Karpas-422 (cell line): ENCODE measurements at regions not wholly inside any gene's neighbourhood (a gene's known extent, or its start where the extent isn't known, plus 50 kb on each side); places are given as distances from the start of the nearest gene placed in this dataset.
"Not testable (repeated sequence)": the region's sequence is repeated elsewhere in the genome, so short reads cannot be mapped to it uniquely, and the experiment has no call there.

ENCODE experiments used
- DNase-seq: peaks from one replicate; pipeline ENCODE4 v3.0.0-alpha.2; 2015
- H2AFZ ChIP-seq: fragments of 200-600 bp; sonication (generic); 2 replicates; pipeline ENCODE4 v1.6.1; 2014; ENCODE audit warnings: antibody characterized with exemption, low read length, mixed read lengths
- H3K27ac ChIP-seq: fragments of 200-600 bp; sonication (generic); 2 replicates; pipeline ENCODE4 v1.5.1; 2014; ENCODE audit warnings: mild to moderate bottlenecking, low read length, moderate library complexity
- H3K27me3 ChIP-seq: fragments of 200-600 bp; sonication (generic); 2 replicates; pipeline ENCODE4 v1.6.1; 2014; ENCODE audit warnings: low read length, mixed read lengths
- H3K36me3 ChIP-seq: fragments of 200-600 bp; sonication (generic); 2 replicates; pipeline ENCODE4 v1.6.1; 2014; ENCODE audit warnings: low read length, mixed read lengths; ENCODE audit not compliant: insufficient read depth
- H3K4me1 ChIP-seq: fragments of 200-600 bp; sonication (generic); 2 replicates; pipeline ENCODE4 v1.6.1; 2014; ENCODE audit warnings: mild to moderate bottlenecking, low read length, mixed read lengths
- H3K4me2 ChIP-seq: fragments of 200-600 bp; sonication (generic); 2 replicates; pipeline ENCODE4 v1.6.1; 2014; ENCODE audit warnings: low read length, low read depth, mild to moderate bottlenecking; ENCODE audit not compliant: poor library complexity, severe bottlenecking
- H3K4me3 ChIP-seq: fragments of 200-600 bp; sonication (generic); 2 replicates; pipeline ENCODE4 v1.5.1; 2014; ENCODE audit warnings: mild to moderate bottlenecking, antibody characterized with exemption, low read length, mixed read lengths
- H3K79me2 ChIP-seq: fragments of 200-600 bp; sonication (generic); 2 replicates; pipeline ENCODE4 v1.6.1; 2014; ENCODE audit warnings: mild to moderate bottlenecking, low read length, mixed read lengths
- H3K9ac ChIP-seq: fragments of 200-600 bp; sonication (generic); 2 replicates; pipeline ENCODE4 v1.6.0; 2014; ENCODE audit warnings: low read length
- H3K9me2 ChIP-seq: fragments of 200-600 bp; sonication (generic), shearing (Covaris generic); replicated peaks from 2 replicates; pipeline ENCODE4 v1.6.0; 2014; ENCODE audit warnings: mild to moderate bottlenecking, low read length, moderate library complexity; ENCODE audit not compliant: insufficient read depth
- H3K9me3 ChIP-seq: fragments of 300-700, 200-600 bp; sonication (generic); 2 replicates; pipeline ENCODE4 v1.6.1; 2014; ENCODE audit warnings: low read length, mixed read lengths
- H4K20me1 ChIP-seq: fragments of 200-600 bp; sonication (generic); 2 replicates; pipeline ENCODE4 v1.6.1; 2014; ENCODE audit warnings: mild to moderate bottlenecking, antibody characterized with exemption, low read length, low read depth; ENCODE audit not compliant: insufficient read depth

DNA sequence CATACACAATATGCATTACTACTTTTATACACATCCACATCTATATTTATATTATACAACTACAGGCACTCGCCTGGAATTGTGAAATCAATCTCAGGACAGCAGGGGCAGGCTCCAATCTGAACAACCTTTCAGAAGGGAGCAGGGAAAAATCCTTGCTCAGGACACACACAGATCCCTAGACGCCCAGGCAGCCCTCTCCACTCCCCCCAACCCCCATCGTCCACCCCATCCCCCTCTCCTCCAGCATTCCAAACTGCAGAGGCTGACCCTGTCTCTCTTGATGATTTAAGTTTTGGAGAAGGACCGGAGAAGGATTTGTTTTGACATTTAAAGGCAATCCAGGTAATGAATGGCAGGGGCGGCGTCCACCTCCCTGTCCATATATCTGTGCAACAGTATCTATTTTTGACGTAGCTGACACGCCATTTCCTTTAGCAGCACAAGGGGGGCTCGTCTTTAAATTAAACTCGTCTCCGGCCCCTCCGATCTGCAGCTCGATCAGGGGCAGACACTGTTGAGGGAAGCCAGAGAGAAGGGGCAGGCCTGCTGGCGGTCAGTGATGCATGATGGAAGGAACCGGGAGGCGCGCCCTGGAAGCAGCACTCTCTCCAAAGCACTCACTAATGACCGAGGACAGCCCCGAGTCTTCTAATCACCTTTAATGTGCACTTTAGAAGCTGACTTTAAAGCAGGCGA is 95.0 kb upstream of the TBX5 start:
- no peaks in the 10 kb centered on the region for H3K4me1 ChIP-seq
- H3K9me3 ChIP-seq: no peaks in the 10 kb centered on the region
- no peak overlapping the region for H3K4me3 ChIP-seq
- H3K27me3 ChIP-seq: no peaks in the 10 kb centered on the region
- DNase-seq: no peak
- no peaks in the 10 kb centered on the region for H3K79me2 ChIP-seq
- no peak overlapping the region for H3K27ac ChIP-seq
- no peak overlapping the region for H3K4me2 ChIP-seq
- no peak overlapping the region for H2AFZ ChIP-seq
- H4K20me1 ChIP-seq: no peaks in the 10 kb centered on the region
- H3K9ac ChIP-seq: no peak overlapping the region
- no peaks in the 10 kb centered on the region for H3K36me3 ChIP-seq
- H3K9me2 ChIP-seq: no peaks in the 10 kb centered on the region

DNA sequence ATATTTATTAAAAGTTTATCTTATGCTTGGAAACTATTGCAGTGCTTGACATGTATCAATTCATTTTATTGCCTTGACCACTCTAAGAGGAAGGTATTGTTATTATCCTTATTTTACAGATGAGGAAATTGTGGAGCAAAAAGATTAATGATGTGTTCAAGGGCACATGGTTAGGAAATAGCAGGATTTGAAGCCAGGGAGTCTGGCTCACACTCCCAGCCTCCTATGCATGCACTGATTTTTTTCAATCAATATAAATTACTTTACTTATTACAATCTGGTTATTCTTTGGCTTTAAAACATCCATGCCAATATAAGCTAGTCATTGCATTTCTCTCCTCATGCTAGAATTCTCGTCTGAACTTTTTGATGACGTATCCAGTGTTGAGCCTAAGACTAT is 94.2 kb upstream of the TBX5 start:
- H3K36me3 ChIP-seq: no peaks in the 10 kb centered on the region
- no peak overlapping the region for H3K4me2 ChIP-seq
- DNase-seq: no peak
- no peak overlapping the region for H2AFZ ChIP-seq
- H3K4me1 ChIP-seq: no peaks in the 10 kb centered on the region
- no peaks in the 10 kb centered on the region for H4K20me1 ChIP-seq
- H3K27me3 ChIP-seq: no peaks in the 10 kb centered on the region
- H3K27ac ChIP-seq: no peak overlapping the region
- H3K9me3 ChIP-seq: no peaks in the 10 kb centered on the region
- no peak overlapping the region for H3K9ac ChIP-seq
- no peaks in the 10 kb centered on the region for H3K9me2 ChIP-seq
- no peaks in the 10 kb centered on the region for H3K79me2 ChIP-seq
- no peak overlapping the region for H3K4me3 ChIP-seq

DNA sequence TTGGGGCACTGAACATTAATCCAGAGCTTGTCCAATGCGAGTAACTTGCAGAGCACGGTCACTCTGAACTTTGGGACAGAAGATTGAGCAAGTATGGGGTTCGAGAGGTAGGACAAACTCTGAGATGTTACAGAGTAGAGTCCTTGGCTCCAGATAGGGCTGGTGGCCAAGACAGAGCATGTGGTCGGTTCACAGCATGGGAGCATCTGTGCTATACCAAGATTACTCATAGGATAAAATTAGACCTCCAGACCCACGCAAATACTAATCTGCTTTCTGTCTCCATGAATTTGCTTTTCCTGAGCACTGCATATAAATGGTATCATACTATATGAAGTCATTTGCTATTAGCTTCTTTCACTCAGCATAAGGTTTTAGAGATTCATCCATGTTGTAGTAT is 93.4 kb upstream of the TBX5 start:
- H3K36me3 ChIP-seq: no peaks in the 10 kb centered on the region
- H3K4me2 ChIP-seq: no peak overlapping the region
- no peak overlapping the region for H3K27ac ChIP-seq

DNA sequence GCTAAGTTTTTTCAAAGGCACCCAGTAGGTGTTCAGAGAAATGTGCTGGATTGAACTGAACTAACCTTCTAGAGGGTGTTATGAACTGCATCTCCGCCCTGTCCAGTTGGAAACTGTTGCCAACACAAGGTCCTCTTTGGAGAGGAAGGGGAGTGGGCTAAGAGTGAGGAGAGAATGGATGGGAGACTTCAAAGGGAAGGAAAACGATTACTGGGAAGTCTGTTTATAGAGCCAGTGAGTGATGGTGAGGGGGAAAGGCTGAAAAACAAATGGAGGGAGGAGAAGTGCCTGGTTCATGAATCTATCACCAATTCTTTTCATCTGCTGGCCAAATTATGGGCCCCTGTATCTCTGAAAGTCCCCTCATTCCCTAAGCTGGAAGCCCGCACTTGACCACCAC is 86.0 kb upstream of the TBX5 start:
- no peak for DNase-seq
- no peak overlapping the region for H3K4me3 ChIP-seq
- H3K4me2 ChIP-seq: no peak overlapping the region

More for the DNA sequence above, 93.4 kb upstream of the TBX5 start:
- DNase-seq: no peak
- Histone ChIP-seq H3K9me3 (no peaks in the 10 kb centered on the region), H3K79me2 (no peaks in the 10 kb centered on the region), H3K9ac (no peak overlapping the region), H3K27me3 (no peaks in the 10 kb centered on the region), H2AFZ (no peak overlapping the region), H3K9me2 (no peaks in the 10 kb centered on the region), H3K4me1 (no peaks in the 10 kb centered on the region), H4K20me1 (no peaks in the 10 kb centered on the region), H3K4me3 (no peak overlapping the region)

DNA sequence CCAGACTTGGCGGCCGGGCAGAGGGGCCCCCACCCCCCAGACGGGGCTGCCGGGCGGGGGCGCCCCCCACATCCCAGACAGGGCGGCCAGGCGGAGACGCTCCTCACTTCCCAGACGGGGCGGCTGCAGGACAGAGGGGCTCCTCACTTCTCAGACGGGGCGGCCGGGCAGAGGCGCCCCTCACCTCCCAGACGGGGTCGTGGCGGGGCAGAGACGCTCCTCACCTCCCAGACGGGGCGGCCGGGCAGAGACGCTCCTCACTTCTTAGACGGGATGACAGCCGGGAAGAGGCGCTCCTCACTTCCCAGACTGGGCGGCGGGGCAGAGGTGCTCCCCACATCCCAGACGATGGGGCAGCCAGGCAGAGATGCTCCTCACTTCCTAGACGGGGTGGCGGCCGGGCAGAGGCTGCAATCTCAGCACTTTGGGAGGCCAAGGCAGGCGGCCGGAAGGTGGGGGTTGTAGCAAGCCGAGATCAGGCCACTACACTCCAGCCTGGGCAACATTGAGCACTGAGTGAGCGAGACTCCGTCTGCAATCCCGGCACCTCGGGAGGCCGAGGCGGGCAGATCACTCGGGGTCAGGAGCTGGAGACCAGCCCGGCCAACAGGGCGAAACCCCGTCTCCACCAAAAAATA is 79.0 kb upstream of the TBX5 start:
- H3K79me2 ChIP-seq, DNase-seq, H3K9me3 ChIP-seq, H3K27me3 ChIP-seq, H3K4me1 ChIP-seq, H3K27ac ChIP-seq, H3K9ac ChIP-seq, H3K9me2 ChIP-seq, H3K4me2 ChIP-seq, H4K20me1 ChIP-seq, H2AFZ ChIP-seq, H3K4me3 ChIP-seq, H3K36me3 ChIP-seq: not testable (repeated sequence)

More for the DNA sequence above, 86.0 kb upstream of the TBX5 start:
- H3K36me3 ChIP-seq: no peaks in the 10 kb centered on the region
- H3K79me2 ChIP-seq: no peaks in the 10 kb centered on the region
- no peak overlapping the region for H2AFZ ChIP-seq
- H4K20me1 ChIP-seq: no peaks in the 10 kb centered on the region
- no peak overlapping the region for H3K9ac ChIP-seq
- H3K4me1 ChIP-seq: no peaks in the 10 kb centered on the region
- H3K27ac ChIP-seq: no peak overlapping the region
- no peaks in the 10 kb centered on the region for H3K9me3 ChIP-seq
- no peaks in the 10 kb centered on the region for H3K27me3 ChIP-seq
- H3K9me2 ChIP-seq: no peaks in the 10 kb centered on the region; the same call in 1 of the 2 replicates

DNA sequence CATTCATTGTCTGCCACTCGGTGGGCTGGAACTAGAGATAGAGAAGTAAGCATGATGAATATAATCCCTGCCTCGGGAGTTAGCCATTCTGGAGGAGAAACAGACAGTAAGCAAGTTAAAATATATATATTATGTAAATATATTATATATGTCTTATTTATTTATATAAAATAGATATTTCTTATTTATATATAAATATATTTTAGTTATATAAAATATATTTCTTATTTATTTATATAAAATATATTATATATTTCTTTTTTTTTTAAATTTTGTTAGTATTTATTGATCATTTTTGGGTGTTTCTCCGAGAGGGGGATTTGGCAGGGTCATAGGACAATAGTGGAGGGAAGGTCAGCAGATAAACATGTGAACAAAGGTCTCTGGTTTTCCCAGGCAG is 78.1 kb upstream of the TBX5 start:
- no peaks in the 10 kb centered on the region for H3K4me1 ChIP-seq

DNA sequence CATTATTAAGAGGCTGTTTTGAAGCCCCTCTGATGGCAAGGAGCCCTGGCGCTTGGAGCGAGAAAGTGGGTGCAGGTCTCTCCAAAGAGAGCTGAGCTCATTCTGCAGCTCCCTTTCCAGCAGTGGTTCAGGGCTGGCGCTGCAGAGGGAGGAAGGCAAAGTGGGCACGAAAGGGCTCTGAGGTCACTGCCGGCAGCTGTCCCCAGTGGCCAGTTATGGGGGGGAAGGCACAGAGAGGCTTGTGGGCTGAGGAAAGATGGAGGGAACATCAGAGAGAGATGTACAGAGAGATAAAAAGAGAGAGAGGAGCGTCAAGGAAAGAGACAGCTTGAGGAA is 75.2 kb upstream of the TBX5 start:
- H2AFZ ChIP-seq: no peak overlapping the region
- H3K79me2 ChIP-seq: no peaks in the 10 kb centered on the region
- H3K4me1 ChIP-seq: no peaks in the 10 kb centered on the region
- no peaks in the 10 kb centered on the region for H3K36me3 ChIP-seq
- H3K9me2 ChIP-seq: no peaks in the 10 kb centered on the region
- no peaks in the 10 kb centered on the region for H3K9me3 ChIP-seq
- no peak overlapping the region for H3K9ac ChIP-seq
- no peaks in the 10 kb centered on the region for H3K27me3 ChIP-seq
- H4K20me1 ChIP-seq: no peaks in the 10 kb centered on the region
- H3K4me3 ChIP-seq: no peak overlapping the region
- DNase-seq: no peak
- no peak overlapping the region for H3K27ac ChIP-seq
- no peak overlapping the region for H3K4me2 ChIP-seq

More for the DNA sequence above, 78.1 kb upstream of the TBX5 start:
- no peaks in the 10 kb centered on the region for H4K20me1 ChIP-seq
- no peaks in the 10 kb centered on the region for H3K79me2 ChIP-seq
- no peak for DNase-seq
- H3K4me3 ChIP-seq: no peak overlapping the region
- no peaks in the 10 kb centered on the region; the same call in 1 of the 2 replicates for H3K9me2 ChIP-seq
- H3K4me2 ChIP-seq: no peak overlapping the region
- H2AFZ ChIP-seq: no peak overlapping the region
- no peaks in the 10 kb centered on the region for H3K27me3 ChIP-seq
- no peaks in the 10 kb centered on the region for H3K9me3 ChIP-seq
- no peak overlapping the region for H3K27ac ChIP-seq
- no peak overlapping the region for H3K9ac ChIP-seq
- H3K36me3 ChIP-seq: no peaks in the 10 kb centered on the region

DNA sequence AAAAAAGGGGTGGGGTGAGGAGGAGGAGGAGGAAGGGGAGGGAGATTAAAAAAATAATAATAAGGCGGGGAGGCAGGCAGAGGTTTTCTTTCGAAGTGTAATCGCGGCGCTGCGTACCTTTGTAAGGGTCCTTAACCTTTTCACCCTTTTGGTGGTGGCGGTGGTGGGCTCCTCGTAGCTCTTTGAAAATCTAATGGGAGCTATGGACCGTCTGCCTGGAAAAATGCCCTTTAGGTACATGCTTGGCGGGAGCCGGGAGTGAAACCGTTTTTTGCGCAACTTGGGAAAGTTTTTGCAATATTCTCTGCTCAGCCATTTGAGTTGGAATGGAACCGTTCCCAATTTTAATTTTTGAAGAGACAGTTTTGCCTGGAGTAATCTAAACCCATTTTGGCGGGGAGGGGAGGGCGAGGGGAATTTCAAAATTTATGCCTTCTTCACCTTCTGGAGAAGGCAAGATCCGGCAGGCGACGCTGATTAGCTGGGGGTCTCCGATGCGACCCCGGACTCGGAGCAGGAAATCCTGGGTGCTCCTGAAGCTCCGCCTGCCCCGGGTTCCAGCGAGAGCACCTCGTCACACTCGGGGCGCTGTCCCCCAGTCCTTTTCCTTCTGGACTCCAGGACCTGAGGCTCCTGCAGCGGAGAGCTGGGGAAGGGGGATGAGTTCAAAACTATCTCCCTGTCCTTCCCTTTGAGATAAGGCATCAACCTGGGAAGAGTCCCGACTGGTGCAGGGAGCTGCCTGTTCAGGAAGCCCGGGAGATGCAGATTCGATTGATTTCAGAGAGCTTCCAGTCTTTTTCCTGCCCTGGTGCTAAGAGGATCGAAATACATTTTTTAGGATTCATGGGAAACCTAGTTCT is 74.6 kb upstream of the TBX5 start:
- Histone ChIP-seq H3K9ac (no peak overlapping the region), H3K9me3 (no peaks in the 10 kb centered on the region), H3K4me2 (no peak overlapping the region), H3K9me2 (no peaks in the 10 kb centered on the region), H3K27ac (no peak overlapping the region), H4K20me1 (no peaks in the 10 kb centered on the region), H2AFZ (no peak overlapping the region), H3K4me1 (no peaks in the 10 kb centered on the region), H3K4me3 (no peak overlapping the region), H3K27me3 (no peaks in the 10 kb centered on the region), H3K79me2 (no peaks in the 10 kb centered on the region), H3K36me3 (no peaks in the 10 kb centered on the region)
- no peak for DNase-seq
